H1 (cell line): ENCODE measurements at regions not wholly inside any gene's neighbourhood (a gene's known extent, or its start where the extent isn't known, plus 50 kb on each side); places are given as distances from the start of the nearest gene placed in this dataset.

Experiments used
- CTCF ChIA-PET: fragments of 300-600 bp; sonication (Branson Sonifier 250); formaldehyde crosslinking; loops from one replicate; lab custom pipeline; 2021; ENCODE audit not compliant: partially characterized antibody; lab: Charles Lee
- POLR2A ChIA-PET: fragments of 300-600 bp; sonication (Branson Sonifier 250); formaldehyde crosslinking; loops from one replicate; lab custom pipeline; 2021; ENCODE audit warnings: inconsistent platforms; ENCODE audit not compliant: partially characterized antibody; lab: Charles Lee
- DNase-seq, 2 experiments: peaks; one replicate each; pipeline versions ENCODE4 v3.0.0 to v3.0.0-alpha.2; 2010 to 2022; ENCODE audit warnings: low spot score in 2 of 2, low read depth in 1 of 2, mixed read lengths in 1 of 2
- FAIRE-seq: peaks from 2 replicates; lab custom pipeline; 2011; peaks lifted over from hg19 to GRCh38; lab: Jason Lieb, UNC
- H2AFZ ChIP-seq: 2 replicates; pipeline ENCODE4 v1.8.1; 2012; ENCODE audit warnings: low read length, inconsistent platforms
- H2AK5ac ChIP-seq: 2 replicates; pipeline ENCODE4 v1.6.1; 2013; ENCODE audit warnings: low read depth, low read length
- H2BK120ac ChIP-seq: replicated peaks from 2 replicates; pipeline ENCODE3; 2013; ENCODE audit warnings: low read depth, low read length, inconsistent platforms
- H2BK12ac ChIP-seq: 2 replicates; pipeline ENCODE4 v1.6.1; 2013; ENCODE audit warnings: low read depth, low read length
- H2BK15ac ChIP-seq: 2 replicates; pipeline ENCODE4 v1.6.1; 2013; ENCODE audit warnings: low read length
- H2BK20ac ChIP-seq: 2 replicates; pipeline ENCODE4 v1.6.1; 2013; ENCODE audit warnings: low read length
- H2BK5ac ChIP-seq: 2 replicates; pipeline ENCODE4 v1.6.1; 2013; ENCODE audit warnings: low read depth, low read length
- H3K14ac ChIP-seq: 2 replicates; pipeline ENCODE4 v1.6.1; 2013; ENCODE audit warnings: inconsistent platforms; ENCODE audit not compliant: insufficient read length
- H3K18ac ChIP-seq: 2 replicates; pipeline ENCODE4 v1.6.1; 2013; ENCODE audit warnings: low read length; ENCODE audit errors: extremely low read depth
- H3K23ac ChIP-seq: 2 replicates; pipeline ENCODE4 v1.6.1; 2013; ENCODE audit warnings: inconsistent platforms; ENCODE audit not compliant: insufficient read length
- H3K23me2 ChIP-seq: 2 replicates; pipeline ENCODE4 v1.6.1; 2013; ENCODE audit warnings: low read depth, low read length
- H3K27ac ChIP-seq: 2 replicates; pipeline ENCODE4 v1.6.1; 2011; ENCODE audit warnings: low read depth, low read length, inconsistent platforms
- H3K27me3 ChIP-seq, 4 experiments: replicated peaks in 1 of 4; 1 replicate in 1 of 4; 2 replicates in 3 of 4; pipeline versions ENCODE4 v1.6.1 to v1.8.1; 2011 to 2013; ENCODE audit warnings: low read length in 3 of 4, mild to moderate bottlenecking in 3 of 4, inconsistent platforms in 2 of 4, mixed read lengths in 2 of 4, moderate library complexity in 1 of 4; ENCODE audit not compliant: control insufficient read depth in 3 of 4, insufficient read depth in 3 of 4; ENCODE audit errors: extremely low read depth in 1 of 4
- H3K36me3 ChIP-seq, 4 experiments: 2 replicates each; pipeline versions ENCODE4 v1.6.1 to v1.8.1; 2011 to 2013; ENCODE audit warnings: mild to moderate bottlenecking in 4 of 4, low read length in 3 of 4, moderate library complexity in 2 of 4, control low read depth in 1 of 4, inconsistent platforms in 1 of 4; ENCODE audit not compliant: insufficient read depth in 4 of 4, control insufficient read depth in 2 of 4
- H3K4ac ChIP-seq: replicated peaks from 2 replicates; pipeline ENCODE3; 2013; ENCODE audit warnings: low read length, low read depth, mixed read lengths, inconsistent platforms; ENCODE audit not compliant: insufficient read length
- H3K4me1 ChIP-seq, 4 experiments: replicated peaks in 1 of 4; 1 replicate in 1 of 4; 2 replicates in 3 of 4; pipeline versions ENCODE4 v1.6.1 to v1.8.1; 2011 to 2013; ENCODE audit warnings: low read length in 3 of 4, inconsistent platforms in 2 of 4, mixed read lengths in 1 of 4; ENCODE audit not compliant: insufficient read depth in 4 of 4, control insufficient read depth in 3 of 4
- H3K4me2 ChIP-seq, 2 experiments: 2 replicates each; pipeline versions ENCODE4 v1.6.1 to v1.8.1; 2011 to 2013; ENCODE audit warnings: low read depth in 2 of 2, low read length in 2 of 2, control low read depth in 1 of 2, inconsistent platforms in 1 of 2, mild to moderate bottlenecking in 1 of 2; ENCODE audit not compliant: insufficient read depth in 1 of 2
- H3K4me3 ChIP-seq, 4 experiments: fragments of 200-600, 300-600 bp in 1 of 4; sonication (generic), shearing (Covaris generic), sonication (Bioruptor Twin) in 1 of 4; 2 replicates each; pipeline versions ENCODE4 v1.5.1 to v1.8.1; 2011 to 2016; ENCODE audit warnings: low read length in 4 of 4, low read depth in 3 of 4, control low read depth in 2 of 4, inconsistent platforms in 2 of 4, mild to moderate bottlenecking in 2 of 4, mixed read lengths in 1 of 4, moderate library complexity in 1 of 4; ENCODE audit not compliant: insufficient read depth in 2 of 4; ENCODE audit errors: extremely low read depth in 1 of 4
- H3K56ac ChIP-seq: replicated peaks from 2 replicates; pipeline ENCODE3; 2013; ENCODE audit warnings: low read depth, mild to moderate bottlenecking, mixed read lengths, low read length, inconsistent platforms; ENCODE audit not compliant: insufficient read length
- H3K79me1 ChIP-seq: 2 replicates; pipeline ENCODE4 v1.6.1; 2013; ENCODE audit warnings: low read depth, low read length, control low read depth
- H3K79me2 ChIP-seq, 2 experiments: 2 replicates each; pipeline versions ENCODE4 v1.6.1 to v1.8.1; 2012 to 2013; ENCODE audit warnings: low read length in 2 of 2, mild to moderate bottlenecking in 2 of 2, inconsistent platforms in 1 of 2; ENCODE audit not compliant: insufficient read depth in 2 of 2, control insufficient read depth in 1 of 2
- H3K9ac ChIP-seq, 4 experiments: replicated peaks in 1 of 4; 1 replicate in 1 of 4; 2 replicates in 3 of 4; pipeline versions ENCODE4 v1.6.1 to v1.8.1; 2011 to 2013; ENCODE audit warnings: low read depth in 3 of 4, low read length in 3 of 4, control low read depth in 2 of 4, mild to moderate bottlenecking in 2 of 4, moderate library complexity in 2 of 4, inconsistent platforms in 1 of 4; ENCODE audit errors: extremely low read depth in 1 of 4
- H3K9me3 ChIP-seq, 2 experiments: 2 replicates each; pipeline versions ENCODE4 v1.6.1 to v1.8.1; 2012 to 2013; ENCODE audit warnings: mild to moderate bottlenecking in 2 of 2, moderate library complexity in 2 of 2, control low read depth in 1 of 2, inconsistent platforms in 1 of 2, low read depth in 1 of 2, low read length in 1 of 2, mixed read lengths in 1 of 2; ENCODE audit not compliant: insufficient read depth in 2 of 2
- H4K20me1 ChIP-seq, 2 experiments: replicated peaks in 1 of 2; 2 replicates each; pipeline versions ENCODE3 to v1.8.1; 2011 to 2013; ENCODE audit warnings: inconsistent platforms in 2 of 2, low read length in 2 of 2, mild to moderate bottlenecking in 1 of 2; ENCODE audit not compliant: insufficient read depth in 2 of 2, control insufficient read depth in 1 of 2
- H4K5ac ChIP-seq: 2 replicates; pipeline ENCODE4 v1.6.1; 2013; ENCODE audit warnings: low read length, low read depth, mixed read lengths, inconsistent platforms; ENCODE audit not compliant: insufficient read length
- H4K8ac ChIP-seq: 2 replicates; pipeline ENCODE4 v1.8.0; 2013; ENCODE audit warnings: mild to moderate bottlenecking, moderate library complexity, low read length, inconsistent platforms; ENCODE audit not compliant: insufficient read depth; ENCODE audit errors: extremely low read depth
- H4K91ac ChIP-seq: replicated peaks from 2 replicates; pipeline ENCODE3; 2013; ENCODE audit warnings: low read length, mixed read lengths, inconsistent platforms; ENCODE audit not compliant: insufficient read length
- BACH1 ChIP-seq: IDR thresholded peaks from 2 replicates; pipeline ENCODE4 v1.6.1; 2012; ENCODE audit warnings: low read length, improper control_type of control experiment
- CEBPB ChIP-seq: IDR thresholded peaks from 2 replicates; pipeline ENCODE4 v1.6.1; 2012; ENCODE audit warnings: low read depth, low read length
- CHD2 ChIP-seq: IDR thresholded peaks from 2 replicates; pipeline ENCODE4 v1.6.1; 2012; ENCODE audit warnings: low read length, improper control_type of control experiment
- CTBP2 ChIP-seq: IDR thresholded peaks from 2 replicates; pipeline ENCODE4 v1.7.0; 2011; ENCODE audit warnings: borderline replicate concordance, mild to moderate bottlenecking, moderate library complexity, mixed read lengths, low read length; ENCODE audit not compliant: insufficient read depth, insufficient read length
- MAFK ChIP-seq: IDR thresholded peaks from 2 replicates; pipeline ENCODE4 v1.6.1; 2012; ENCODE audit warnings: low read depth, mild to moderate bottlenecking, improper control_type of control experiment, low read length
- PHF8 ChIP-seq: fragments of 200-600 bp; sonication (generic); conservative IDR thresholded peaks from 2 replicates; pipeline ENCODE4 v1.7.1; 2012; ENCODE audit warnings: low read depth, mild to moderate bottlenecking, inconsistent platforms, low read length, moderate library complexity
- POLR2A ChIP-seq, 2 experiments: IDR thresholded peaks; 1 replicate in 1 of 2; 2 replicates in 1 of 2; pipeline ENCODE4 v1.6.1; 2011; ENCODE audit warnings: low read depth in 2 of 2, low read length in 2 of 2, mild to moderate bottlenecking in 2 of 2; ENCODE audit errors: control extremely low read depth in 1 of 2
- POLR2AphosphoS5 ChIP-seq: IDR thresholded peaks from 2 replicates; pipeline ENCODE4 v1.6.1; 2011; ENCODE audit warnings: low read depth, low read length
- POU5F1 ChIP-seq: IDR thresholded peaks from 2 replicates; pipeline ENCODE4 v1.6.1; 2011; ENCODE audit warnings: low read depth, mild to moderate bottlenecking, low read length, moderate library complexity
- RAD21 ChIP-seq, 2 experiments: IDR thresholded peaks in 1 of 2; conservative IDR thresholded peaks in 1 of 2; 2 replicates each; pipeline ENCODE4 v1.6.1; 2011; ENCODE audit warnings: low read depth in 2 of 2, low read length in 2 of 2, improper control_type of control experiment in 1 of 2, inconsistent platforms in 1 of 2, mild to moderate bottlenecking in 1 of 2, moderate library complexity in 1 of 2
- SIN3A ChIP-seq, 2 experiments: IDR thresholded peaks in 1 of 2; conservative IDR thresholded peaks in 1 of 2; 2 replicates each; pipeline ENCODE4 v1.6.1; 2011 to 2012; ENCODE audit warnings: low read length in 2 of 2, improper control_type of control experiment in 1 of 2, low read depth in 1 of 2, mild to moderate bottlenecking in 1 of 2
- SP1 ChIP-seq: IDR thresholded peaks from 2 replicates; pipeline ENCODE4 v1.6.1; 2011; ENCODE audit warnings: low read depth, low read length
- WGBS, 2 experiments: shearing (Covaris generic) in 1 of 2; methylation state at CpG; one replicate each; pipeline versions ENCODE4 v1.1.6 to v1.1.7; 2013 to 2015; ENCODE audit warnings: low lambda C conversion rate in 2 of 2, mixed read lengths in 2 of 2, inconsistent platforms in 1 of 2, low coverage in 1 of 2, missing lambda C conversion rate in 1 of 2; ENCODE audit not compliant: insufficient replicate concordance in 2 of 2, insufficient coverage in 1 of 2, insufficient read length in 1 of 2; ENCODE audit errors: extremely low coverage in 1 of 2, missing lambda C conversion rate in 1 of 2; 5-methylcytosine and 5-hydroxymethylcytosine counted together

DNA sequence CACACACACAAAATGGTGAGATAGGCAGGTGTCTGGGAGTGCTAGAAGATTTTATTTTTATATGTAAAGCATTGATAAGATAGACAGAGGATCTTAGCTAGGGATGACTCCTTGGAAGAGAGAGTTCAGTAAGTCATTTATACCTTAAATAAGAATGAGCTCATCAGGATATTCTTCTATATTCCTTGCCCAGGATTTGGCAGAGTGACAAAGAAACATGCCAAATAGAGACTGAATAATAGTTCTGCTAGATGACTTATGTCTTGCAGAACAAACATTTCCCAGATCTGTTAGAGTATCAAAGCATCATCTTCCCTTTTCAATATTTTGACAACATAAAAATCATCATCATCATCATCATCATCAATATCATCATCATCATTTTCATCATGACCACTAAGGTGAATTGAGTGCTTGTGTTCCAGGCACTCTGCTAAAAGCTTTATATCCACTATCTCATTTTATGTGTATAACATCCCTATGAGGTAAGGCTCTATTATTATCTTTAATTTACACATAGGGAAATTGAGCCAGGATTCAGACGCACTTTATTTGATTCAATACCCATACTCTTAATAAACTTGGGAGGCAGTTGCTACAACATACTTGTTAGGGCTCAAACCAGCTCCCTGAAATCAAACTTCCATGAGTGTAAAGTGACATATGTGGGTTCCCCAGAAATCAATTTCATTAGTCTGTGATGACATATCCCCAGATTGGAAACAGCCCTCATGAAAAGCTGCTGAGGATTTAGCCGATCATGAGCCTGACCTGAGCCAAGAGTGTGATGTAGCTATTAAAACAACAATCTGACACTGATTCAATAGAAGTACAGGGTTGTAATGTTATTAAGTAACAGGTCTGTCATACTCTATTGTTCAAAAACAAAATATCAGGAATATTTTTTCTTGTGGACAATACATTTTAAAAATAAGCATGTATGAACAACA is 176.3 kb upstream of the SEMA6A start:
- no peaks in the 10 kb centered on the region; a peak in 1 of 4 replicates for H3K9me3 ChIP-seq
- no peak overlapping the region for H2BK120ac ChIP-seq
- no peak overlapping the region for H3K9ac ChIP-seq
- no peak overlapping the region for H3K56ac ChIP-seq
- H3K27me3 ChIP-seq = no peaks in the 10 kb centered on the region
- H3K4ac ChIP-seq = no peak overlapping the region
- H4K5ac ChIP-seq = no peak overlapping the region
- no peaks in the 10 kb centered on the region for H3K79me2 ChIP-seq
- H2BK15ac ChIP-seq = no peak overlapping the region
- no peak overlapping the region for H3K4me3 ChIP-seq
- H3K79me1 ChIP-seq = no peaks in the 10 kb centered on the region
- H3K4me2 ChIP-seq = no peak overlapping the region
- H3K23me2 ChIP-seq = no peaks in the 10 kb centered on the region
- no peaks in the 10 kb centered on the region for H4K20me1 ChIP-seq
- 87% methylated on average over 2 of the region's 2 CpGs; no CpG with 5 or more reads in 1 of the 2 experiments for WGBS, 2 experiments
- H2BK12ac ChIP-seq = no peak overlapping the region
- H2AK5ac ChIP-seq = no peak overlapping the region
- H2AFZ ChIP-seq = no peak overlapping the region
- no peak overlapping the region for H2BK20ac ChIP-seq
- H3K18ac ChIP-seq = no peak overlapping the region
- H3K14ac ChIP-seq = no peak overlapping the region
- H4K8ac ChIP-seq = no peak overlapping the region
- ChIA-PET CTCF (interaction anchor here (0.8 to 1.3 kb wide), 3 partner anchors 9 to 82 kb away, joined by 3 to 4 read pairs (median 3); no protein-coding TSS in a partner anchor), POLR2A (interaction anchor here (0.9 to 1.2 kb wide), 3 partner anchors 9 to 16 kb away, joined by 3 read pairs; no protein-coding TSS in a partner anchor)
- no peak overlapping the region for H3K23ac ChIP-seq
- H3K27ac ChIP-seq = no peak overlapping the region
- H2BK5ac ChIP-seq = no peak overlapping the region
- H4K91ac ChIP-seq = no peak overlapping the region
- FAIRE-seq (no peak), DNase-seq (no peak)
- no peaks in the 10 kb centered on the region for H3K36me3 ChIP-seq
- H3K4me1 ChIP-seq = peaks cover 0 to 9% (median 2%) of the 10 kb centered on the region in 4 experiments; a peak in 3 of 7 replicates
- TF ChIP-seq PHF8 (no peak), SP1 (no peak), BACH1 (no peak), POU5F1 (no peak), CHD2 (no peak), RAD21 (IDR thresholded peaks at IDR 0.05 in 1 of 2, conservative IDR thresholded peaks at IDR 0.05 in 1 of 2; ENCODE audit: low read depth in 2 of 2, low read length in 2 of 2) (no peak), CTBP2 (no peak), POLR2AphosphoS5 (no peak), SIN3A (conservative IDR thresholded peaks at IDR 0.05 in 1 of 2, IDR thresholded peaks at IDR 0.05 in 1 of 2; ENCODE audit: low read depth in 1 of 2, low read length in 2 of 2) (no peak), CEBPB (no peak), MAFK (no peak), POLR2A (IDR thresholded peaks at IDR 0.05; ENCODE audit: control extremely low read depth in 1 of 2, low read depth in 2 of 2, low read length in 2 of 2) (no peak)
